HCT116 (cell line): ENCODE measurements at regions not wholly inside any gene's neighbourhood (a gene's known extent, or its start where the extent isn't known, plus 50 kb on each side); places are given as distances from the start of the nearest gene placed in this dataset.
"Not testable (repeated sequence)": the region's sequence is repeated elsewhere in the genome, so short reads cannot be mapped to it uniquely, and the experiment has no call there.

Experiments used
- ATAC-seq: fragments of 200-7000 bp; cut with Tn5 transposase; 2 replicates; pipeline ENCODE4 v1.9.1; 2020; ENCODE audit warnings: mild to moderate bottlenecking, moderate library complexity
- BruUV-seq: library from RNA; stranded (reverse); fragments of 400-500 nt; replicated peaks from 2 replicates; lab custom pipeline; 2021; lab: Mats Ljungman, UMichigan
- CTCF ChIA-PET: fragments of 300-600 bp; sonication (Branson Sonifier 250); formaldehyde crosslinking; loops from one replicate; lab custom pipeline; 2021; ENCODE audit warnings: antibody characterized with exemption; lab: Charles Lee
- POLR2A ChIA-PET: fragments of 300-600, 350-600 bp; sonication (Branson Sonifier 250); formaldehyde crosslinking; loops from one replicate; lab custom pipeline; 2021; ENCODE audit warnings: antibody characterized with exemption; lab: Charles Lee
- RAD21 ChIA-PET, 2 experiments: fragments of 300-600 bp; sonication (Branson Sonifier 250); formaldehyde crosslinking; loops; one replicate each; lab custom pipeline; 2023; ENCODE audit warnings: low total read pairs in 2 of 2; ENCODE audit not compliant: uncharacterized antibody in 2 of 2, unreplicated experiment in 2 of 2, low non-redundant PET in 1 of 2; lab: Charles Lee
- DNase-seq: peaks from one replicate; pipeline ENCODE4 v3.0.0-alpha.2; 2010; ENCODE audit warnings: low read depth, low spot score
- H2AFZ ChIP-seq: fragments of 200-600 bp; shearing (Covaris generic), sonication (generic); 2 replicates; pipeline ENCODE4 v1.6.1; 2017; ENCODE audit warnings: low read depth, mixed run types, mixed read lengths, antibody characterized with exemption, low read length; ENCODE audit not compliant: poor library complexity, severe bottlenecking
- H3K27ac ChIP-seq: 2 replicates; pipeline ENCODE4 v1.5.1; 2012; ENCODE audit warnings: low read depth, low read length
- H3K27me3 ChIP-seq: fragments of 200-600 bp; sonication (generic); 2 replicates; pipeline ENCODE4 v1.6.1; 2016; ENCODE audit warnings: mixed run types, low read length, mixed read lengths; ENCODE audit not compliant: insufficient read depth
- H3K36me3 ChIP-seq, 2 experiments: fragments of 200-500 bp in 1 of 2; fragments of 200-600 bp in 1 of 2; sonication (Bioruptor generic) in 1 of 2; sonication (generic) in 1 of 2; 2 replicates each; pipeline versions ENCODE4 v1.5.1 to v1.6.1; 2014 to 2016; ENCODE audit warnings: low read length in 2 of 2, inconsistent platforms in 1 of 2, mixed read lengths in 1 of 2, mixed run types in 1 of 2; ENCODE audit not compliant: insufficient read depth in 2 of 2, control insufficient read depth in 1 of 2
- H3K4me1 ChIP-seq, 2 experiments: fragments of 200-600 bp in 1 of 2; sonication (generic) in 1 of 2; 2 replicates each; pipeline versions ENCODE4 v1.5.1 to v1.6.1; 2012 to 2017; ENCODE audit warnings: low read length in 2 of 2, inconsistent platforms in 1 of 2, mild to moderate bottlenecking in 1 of 2, mixed read lengths in 1 of 2, mixed run types in 1 of 2, moderate library complexity in 1 of 2; ENCODE audit not compliant: insufficient read depth in 2 of 2, control insufficient read depth in 1 of 2
- H3K4me2 ChIP-seq: fragments of 200-600 bp; sonication (generic); 2 replicates; pipeline ENCODE4 v1.6.1; 2017; ENCODE audit warnings: mixed run types, low read length, mixed read lengths
- H3K4me3 ChIP-seq, 2 experiments: fragments of 200-600 bp in 1 of 2; sonication (generic) in 1 of 2; replicated peaks in 1 of 2; 2 replicates each; pipeline ENCODE4 v1.5.1; 2011 to 2016; ENCODE audit warnings: low read length in 2 of 2, control low read depth in 1 of 2, low read depth in 1 of 2, mild to moderate bottlenecking in 1 of 2, mixed read lengths in 1 of 2, mixed run types in 1 of 2
- H3K79me2 ChIP-seq: fragments of 200-600 bp; sonication (generic); 2 replicates; pipeline ENCODE4 v1.6.1; 2017; ENCODE audit warnings: mild to moderate bottlenecking, mixed run types, low read length, moderate library complexity, mixed read lengths; ENCODE audit not compliant: insufficient read depth
- H3K9ac ChIP-seq: fragments of 200-600 bp; sonication (generic); 2 replicates; pipeline ENCODE4 v1.6.1; 2016; ENCODE audit warnings: low read length, mixed read lengths
- H3K9me2 ChIP-seq: fragments of 200-600 bp; sonication (generic), shearing (Covaris generic); 2 replicates; pipeline ENCODE4 v1.6.1; 2017; ENCODE audit warnings: mixed run types, mild to moderate bottlenecking, moderate library complexity; ENCODE audit not compliant: insufficient read depth
- H3K9me3 ChIP-seq, 2 experiments: fragments of 200-500 bp in 1 of 2; fragments of 200-600 bp in 1 of 2; sonication (Bioruptor generic) in 1 of 2; sonication (generic) in 1 of 2; 2 replicates each; pipeline ENCODE4 v1.6.1; 2014 to 2017; ENCODE audit warnings: low read length in 2 of 2, mixed read lengths in 2 of 2, inconsistent platforms in 1 of 2, low read depth in 1 of 2, mild to moderate bottlenecking in 1 of 2, mixed run types in 1 of 2, moderate library complexity in 1 of 2; ENCODE audit not compliant: control insufficient read depth in 1 of 2, insufficient read depth in 1 of 2
- H4K20me1 ChIP-seq: fragments of 200-600 bp; sonication (generic), shearing (Covaris generic); 2 replicates; pipeline ENCODE4 v1.6.1; 2017; ENCODE audit warnings: mixed run types, mild to moderate bottlenecking, moderate library complexity; ENCODE audit not compliant: insufficient read depth
- CTCF ChIP-seq, 3 experiments: fragments of 200-600 bp in 1 of 3; sonication (generic) in 1 of 3; IDR thresholded peaks in 2 of 3; conservative IDR thresholded peaks in 1 of 3; 2 replicates each; pipeline ENCODE4 v1.5.1; 2012 to 2017; ENCODE audit warnings: low read depth in 2 of 3, low read length in 2 of 3, antibody characterized with exemption in 1 of 3, borderline replicate concordance in 1 of 3, control low read depth in 1 of 3, mild to moderate bottlenecking in 1 of 3, mixed read lengths in 1 of 3, mixed run types in 1 of 3, moderate library complexity in 1 of 3; ENCODE audit not compliant: insufficient read depth in 1 of 3
- FOSL1 ChIP-seq: IDR thresholded peaks from 2 replicates; pipeline ENCODE4 v1.6.1; 2012; ENCODE audit warnings: low read depth
- SP1 ChIP-seq: IDR thresholded peaks from 2 replicates; pipeline ENCODE4 v1.6.1; 2012; ENCODE audit warnings: low read depth
- SRF ChIP-seq: IDR thresholded peaks from 2 replicates; pipeline ENCODE4 v1.6.1; 2012; ENCODE audit warnings: low read depth
- intact Hi-C: fragments of 100-400 bp; cut with micrococcal nuclease; formaldehyde crosslinking; loops from 2 replicates; pipeline ENCODE4 v1.10.0; 2022
- TF ChIP-seq, protein P1 (sequence below): IDR thresholded peaks from 2 replicates; pipeline ENCODE4 v1.6.1; 2012
- TF ChIP-seq, protein P2 (sequence below): IDR thresholded peaks from 2 replicates; pipeline ENCODE4 v1.6.1; 2012

DNA sequence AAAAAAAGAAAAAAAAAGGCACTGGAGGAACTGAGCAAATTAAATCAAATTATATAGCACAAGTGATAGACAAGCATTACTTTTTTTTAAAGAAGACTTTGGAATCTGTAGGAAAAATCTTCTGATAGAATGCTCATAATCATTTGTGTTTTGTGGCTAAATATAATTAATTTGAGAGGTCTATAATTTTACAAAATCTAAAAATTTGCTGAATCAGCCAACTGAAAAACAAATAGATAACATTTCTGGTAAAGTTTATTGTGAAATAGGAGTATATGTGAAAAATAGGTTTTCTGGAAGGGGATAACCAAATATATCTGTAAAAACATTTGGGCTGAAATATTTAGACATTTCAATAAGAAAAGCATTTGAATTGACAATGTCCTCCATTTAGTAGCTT, 844.9 kb upstream of the COBL start (continued):
- TF ChIP-seq, protein P1, sequence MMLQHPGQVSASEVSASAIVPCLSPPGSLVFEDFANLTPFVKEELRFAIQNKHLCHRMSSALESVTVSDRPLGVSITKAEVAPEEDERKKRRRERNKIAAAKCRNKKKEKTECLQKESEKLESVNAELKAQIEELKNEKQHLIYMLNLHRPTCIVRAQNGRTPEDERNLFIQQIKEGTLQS, result no peak
- no peak for TF ChIP-seq FOSL1
- no peak for TF ChIP-seq SP1
- no peak for TF ChIP-seq CTCF (IDR thresholded peaks at IDR 0.05 in 2 of 3, conservative IDR thresholded peaks at IDR 0.05 in 1 of 3; ENCODE audit: borderline replicate concordance in 1 of 3, insufficient read depth in 1 of 3, low read depth in 2 of 3, low read length in 2 of 3)
- TF ChIP-seq, all 23 proteins: peak for 0

DNA sequence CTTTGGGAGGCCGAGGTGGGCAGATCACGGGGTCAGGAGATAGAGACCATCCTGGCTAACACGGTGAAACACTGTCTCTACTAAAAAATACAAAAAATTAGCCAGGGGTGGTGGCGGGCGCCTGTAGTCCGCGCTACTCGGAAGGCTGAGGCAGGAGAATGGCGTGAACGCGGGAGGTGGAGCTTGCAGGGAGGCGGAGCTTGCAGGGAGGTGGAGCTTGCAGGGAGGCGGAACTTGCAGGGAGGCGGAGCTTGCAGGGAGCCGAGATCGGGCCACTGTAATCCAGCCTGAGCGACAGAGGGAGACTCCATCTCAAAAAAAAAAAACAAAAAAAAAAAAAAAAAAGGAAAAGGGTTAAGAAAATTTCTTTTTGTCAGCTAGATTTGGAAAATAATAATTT, 842.8 kb upstream of the COBL start:
- RAD21 ChIA-PET, BruUV-seq, POLR2A ChIA-PET, H3K4me2 ChIP-seq, H4K20me1 ChIP-seq, H3K9me2 ChIP-seq, CTCF ChIA-PET, H3K36me3 ChIP-seq, DNase-seq, H2AFZ ChIP-seq, intact Hi-C loops, H3K27me3 ChIP-seq, H3K27ac ChIP-seq, H3K79me2 ChIP-seq, H3K4me1 ChIP-seq, ATAC-seq, H3K9ac ChIP-seq, H3K4me3 ChIP-seq: not testable (repeated sequence)
- H3K9me3 ChIP-seq, result peaks cover 4 to 11% of the 10 kb centered on the region in 2 experiments; a peak in 2 of 4 replicates

- CTCF ChIA-PET, result no interaction called here
- H3K9me2 ChIP-seq, result no peaks in the 10 kb centered on the region
- no peaks in the 10 kb centered on the region for H3K27me3 ChIP-seq
- H3K9me3 ChIP-seq, result peaks cover 4 to 9% of the 10 kb centered on the region in 2 experiments; a peak in 2 of 4 replicates
- no peaks in the 10 kb centered on the region for H4K20me1 ChIP-seq
- intact Hi-C loops, result no loop called here
- no peak overlapping the region for H3K4me2 ChIP-seq
- no peak overlapping the region for H3K4me3 ChIP-seq
- DNase-seq, result no peak
- H3K4me1 ChIP-seq, result no peaks in the 10 kb centered on the region
- TF ChIP-seq CTCF (IDR thresholded peaks at IDR 0.05 in 2 of 3, conservative IDR thresholded peaks at IDR 0.05 in 1 of 3; ENCODE audit: borderline replicate concordance in 1 of 3, insufficient read depth in 1 of 3, low read depth in 2 of 3, low read length in 2 of 3) (no peak), SRF (no peak)
- TF ChIP-seq, protein P2, sequence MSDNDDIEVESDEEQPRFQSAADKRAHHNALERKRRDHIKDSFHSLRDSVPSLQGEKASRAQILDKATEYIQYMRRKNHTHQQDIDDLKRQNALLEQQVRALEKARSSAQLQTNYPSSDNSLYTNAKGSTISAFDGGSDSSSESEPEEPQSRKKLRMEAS, result no peak
- TF ChIP-seq, all 23 proteins: peak for 0
- POLR2A ChIA-PET, result no interaction called here
- Histone ChIP-seq H2AFZ (no peak overlapping the region), H3K27ac (no peak overlapping the region), H3K79me2 (no peaks in the 10 kb centered on the region), H3K9ac (no peak overlapping the region), H3K36me3 (no peaks in the 10 kb centered on the region)
- RAD21 ChIA-PET, result no interaction called here
- no TSS peak for BruUV-seq
- no peak for ATAC-seq
Measured at GRCh38 chr7:52154382-52154781, 837.8 kb upstream of the COBL start.
